Frontal cortex (tissue), 3 donors: ENCODE measurements at regions not wholly inside any gene's neighbourhood (a gene's known extent, or its start where the extent isn't known, plus 50 kb on each side); places are given as distances from the start of the nearest gene placed in this dataset.

Source experiments
- DNase-seq, 2 donors: peaks; one replicate each; pipeline ENCODE4 v3.0.0; 2012; ENCODE audit warnings: low spot score in 2 of 2
- FAIRE-seq: peaks from 2 replicates; lab custom pipeline; 2012; peaks lifted over from hg19 to GRCh38; lab: Jason Lieb, UNC
- donor health status: control.
- donor health status: control.
- donor health status: control.

- FAIRE-seq (no peak), DNase-seq (no peak)
These were observed 380.7 kb upstream of the IRX1 start for GRCh38 chr5:3214838-3215374.

- DNase-seq: no peak
- FAIRE-seq: no peak
These were observed 381.2 kb upstream of the IRX1 start for GRCh38 chr5:3214396-3214795.

GRCh38 chr5:3212869-3213268 is 382.8 kb upstream of the IRX1 start:
- FAIRE-seq: no peak
- no peak for DNase-seq

- DNase-seq: no peak
- FAIRE-seq: no peak
These were observed 385.1 kb upstream of the IRX1 start for GRCh38 chr5:3210531-3210930.

- FAIRE-seq: no peak
These were observed 385.7 kb upstream of the IRX1 start for GRCh38 chr5:3209918-3210317.

GRCh38 chr5:3202570-3202969 is 393.1 kb upstream of the IRX1 start:
- FAIRE-seq: no peak
- DNase-seq: no peak

More at GRCh38 chr5:3209918-3210317, 385.7 kb upstream of the IRX1 start:
- no peak for DNase-seq

DNA sequence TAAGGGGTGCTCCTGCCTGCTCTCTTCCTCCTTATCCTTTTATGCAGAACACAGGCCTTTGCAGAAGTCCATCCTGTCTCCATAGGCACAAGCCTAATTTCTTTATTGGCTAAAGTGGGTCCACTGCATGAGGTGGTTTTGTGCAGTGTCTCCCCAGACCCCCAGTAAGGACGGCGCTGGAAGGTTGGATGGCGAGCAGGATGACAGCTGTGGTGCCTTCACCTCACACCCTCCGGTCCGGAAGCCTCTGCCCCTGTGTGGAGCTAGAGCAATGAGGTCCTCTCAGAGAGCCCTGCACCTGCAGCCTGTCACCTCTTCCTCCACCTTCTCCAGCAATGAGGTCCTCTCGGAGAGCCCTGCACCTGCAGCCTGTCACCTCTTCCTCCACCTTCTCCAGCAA is 393.7 kb upstream of the IRX1 start:
- DNase-seq (no peak), FAIRE-seq (no peak)

- FAIRE-seq (no peak), DNase-seq (no peak)
These were observed 394.5 kb upstream of the IRX1 start for GRCh38 chr5:3201121-3201520.

- no peak for DNase-seq
- no peak for FAIRE-seq
These were observed 395.5 kb upstream of the IRX1 start for GRCh38 chr5:3199962-3200755.

- no peak for FAIRE-seq
- DNase-seq: no peak
These were observed 397.6 kb upstream of the IRX1 start for GRCh38 chr5:3198074-3198449.

- DNase-seq (peak in 1 of 2 donors; percentile 29), FAIRE-seq (no peak)
These were observed 398.1 kb upstream of the IRX1 start for GRCh38 chr5:3197304-3198073.

DNA sequence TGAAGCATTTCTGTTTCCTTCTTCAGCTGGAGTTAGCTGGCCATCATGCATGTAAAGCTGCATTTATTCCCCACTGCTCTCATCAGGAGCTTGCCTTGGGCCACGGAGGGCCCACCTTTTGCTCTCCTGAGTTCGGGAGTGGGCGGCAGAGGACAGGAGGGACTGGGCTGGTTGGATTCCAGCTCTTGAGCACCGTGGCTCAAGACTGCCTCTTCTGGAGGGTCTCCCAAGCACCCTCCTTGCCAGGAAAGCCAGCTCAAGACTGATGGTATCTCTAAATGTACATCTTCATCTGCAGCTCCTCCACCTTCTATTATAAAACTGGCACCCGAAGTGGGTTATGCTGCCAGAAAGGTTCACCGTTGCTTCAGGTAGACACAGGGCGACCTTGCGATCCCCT is 399.6 kb upstream of the IRX1 start:
- FAIRE-seq: no peak
- no peak for DNase-seq

- DNase-seq: no peak
- FAIRE-seq: no peak
These were observed 400.9 kb upstream of the IRX1 start for GRCh38 chr5:3194684-3195083.

- no peak for DNase-seq
- FAIRE-seq: no peak
These were observed 401.4 kb upstream of the IRX1 start for GRCh38 chr5:3194271-3194670.

DNA sequence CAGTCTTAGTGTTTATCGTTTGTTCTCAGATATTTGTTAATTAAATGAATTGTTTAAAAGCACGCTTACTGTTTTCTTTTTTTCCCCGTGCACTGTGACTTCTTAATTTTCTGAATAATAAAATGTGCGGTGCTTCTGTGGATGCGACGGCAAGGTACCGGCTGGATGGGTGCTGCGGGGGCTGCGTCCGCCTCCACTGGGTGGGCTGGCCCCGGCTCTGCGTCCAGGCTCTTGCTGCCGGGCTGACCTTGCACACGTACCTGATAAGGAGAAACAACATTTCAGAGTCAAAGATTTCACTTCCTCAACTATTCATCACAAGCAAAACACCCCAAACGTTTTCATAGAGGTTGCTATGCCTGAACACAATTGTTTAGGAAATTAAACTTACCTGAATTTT is 404.0 kb upstream of the IRX1 start:
- FAIRE-seq (no peak), DNase-seq (no peak)

DNA sequence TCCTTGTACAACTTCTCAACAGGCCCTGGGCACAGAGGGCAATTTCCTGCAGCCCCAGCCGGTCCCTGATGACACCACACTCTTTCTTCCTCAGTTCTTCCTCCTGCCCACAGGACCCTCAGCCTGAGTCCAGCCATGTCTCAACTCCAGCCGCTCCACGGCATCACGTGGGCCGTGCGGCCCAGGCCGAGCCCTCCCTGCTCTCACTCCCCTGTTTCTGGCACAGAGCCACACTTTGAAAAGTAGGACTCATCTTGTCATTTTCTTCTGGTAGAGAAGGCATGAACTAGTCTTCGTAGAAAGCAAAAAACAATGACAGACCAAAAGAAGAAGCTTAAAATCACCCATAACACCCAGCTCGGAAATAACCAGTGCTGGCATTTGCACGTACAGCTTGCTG is 404.7 kb upstream of the IRX1 start:
- DNase-seq (no peak), FAIRE-seq (no peak)

DNA sequence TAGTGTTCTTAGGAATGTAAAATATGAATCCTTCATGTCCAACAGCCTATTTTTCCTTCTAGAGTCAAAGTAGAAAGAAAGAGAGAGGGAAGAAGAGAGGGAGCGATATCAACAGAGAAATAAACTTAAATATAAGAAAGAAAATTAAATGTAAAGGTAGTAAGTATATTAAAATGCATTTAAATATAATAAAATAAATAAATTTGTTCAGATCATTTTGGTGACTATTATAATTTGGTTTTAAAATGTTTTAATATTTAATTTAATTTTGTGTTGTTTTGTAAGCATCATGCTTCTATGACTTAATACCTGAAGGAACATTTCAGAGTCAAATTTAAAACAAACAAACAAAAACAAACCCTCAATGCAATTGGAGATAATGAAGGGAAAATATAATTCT is 405.2 kb upstream of the IRX1 start:
- FAIRE-seq (peak; percentile 54), DNase-seq (no peak)

DNA sequence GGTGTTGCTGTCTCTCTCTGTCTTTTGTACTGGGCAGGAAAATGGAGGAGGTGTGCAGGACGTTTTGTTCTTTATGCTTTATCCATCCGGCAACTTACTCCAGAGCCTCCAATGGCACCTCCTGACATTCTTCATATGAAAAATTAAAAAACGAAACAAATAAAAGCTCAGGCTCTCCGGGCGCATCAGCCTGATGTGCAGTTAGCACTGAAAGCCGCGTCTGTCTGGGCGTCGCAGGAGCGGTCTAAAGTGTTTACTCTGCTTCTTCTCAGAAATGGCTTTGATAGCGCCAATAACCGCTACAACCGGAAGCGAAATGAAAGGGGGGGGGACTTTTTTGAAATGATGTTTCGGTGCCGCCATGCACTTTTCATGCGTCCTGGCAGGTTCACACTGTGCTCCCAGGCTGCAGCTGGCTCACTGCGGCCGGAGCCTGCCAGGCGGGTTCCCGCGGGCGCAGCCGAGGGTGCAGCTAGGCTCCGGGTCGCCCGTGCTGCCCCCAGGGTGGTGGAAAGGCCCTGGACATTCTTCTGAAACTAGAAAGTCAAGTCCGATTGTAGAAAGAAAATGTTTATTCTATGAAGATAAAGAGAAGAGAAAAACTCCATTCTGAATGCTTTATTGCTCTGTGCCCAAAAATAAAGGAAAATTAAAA is 407.7 kb upstream of the IRX1 start:
- FAIRE-seq (no peak), DNase-seq (no peak)

DNA sequence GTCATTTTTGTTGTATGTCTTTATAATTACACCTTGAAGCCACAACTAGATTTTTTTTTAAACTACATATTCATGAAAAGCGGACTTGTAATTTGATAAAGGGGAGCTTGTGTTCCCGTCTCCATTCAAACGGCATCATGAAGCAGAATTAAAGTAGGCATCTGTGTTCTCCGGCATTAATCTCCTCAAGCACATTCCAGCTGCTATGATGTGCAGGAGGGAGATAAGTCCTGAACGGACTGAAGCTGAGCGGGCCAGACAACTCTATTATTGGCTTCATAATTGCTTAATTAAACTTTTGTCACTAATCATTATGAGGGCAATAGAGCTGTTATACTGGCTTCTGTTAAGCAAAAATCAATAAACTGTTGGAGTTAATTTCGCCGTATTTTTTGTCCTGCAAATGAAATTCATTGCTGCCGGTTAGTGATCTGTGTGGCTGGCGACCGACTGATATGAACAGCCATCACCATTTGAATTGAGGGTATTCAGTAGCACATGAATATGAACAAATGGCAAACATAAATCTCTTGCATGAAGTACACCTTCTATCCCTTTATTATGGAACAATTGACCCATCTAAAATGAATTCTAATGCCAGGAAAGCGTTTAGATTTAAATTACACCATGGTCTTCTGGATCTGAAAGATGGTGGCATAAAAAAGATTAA is 408.8 kb upstream of the IRX1 start:
- no peak for DNase-seq
- FAIRE-seq: no peak

GRCh38 chr5:3186156-3186555 is 409.5 kb upstream of the IRX1 start:
- FAIRE-seq (no peak), DNase-seq (no peak)
